ENCODE measurements at regions not wholly inside any gene's neighbourhood (a gene's known extent, or its start where the extent isn't known, plus 50 kb on each side); places are given as distances from the start of the nearest gene placed in this dataset.
"Not testable (repeated sequence)": the region's sequence is repeated elsewhere in the genome, so short reads cannot be mapped to it uniquely, and the experiment has no call there.

GRCh38 chr1:30652152-30652841 is 71.1 kb downstream of the MATN1 start:
- H3K4me2 ChIP-seq (ENCODE audit: low read depth, low read length, poor library complexity, severe bottlenecking), result no peak overlapping the region
- no peak overlapping the region for H3K4me3 ChIP-seq (ENCODE audit: low read length)
- no peak overlapping the region for H3K9ac ChIP-seq (ENCODE audit: low read length)
- H3K4me1 ChIP-seq (ENCODE audit: low read length), result peaks cover 6% of the 10 kb centered on the region; the same call in 1 of the 2 replicates
- no peaks in the 10 kb centered on the region for H3K36me3 ChIP-seq (ENCODE audit: insufficient read depth, low read length)
- H4K20me1 ChIP-seq (ENCODE audit: insufficient read depth, low read depth, low read length), result no peaks in the 10 kb centered on the region
- H3K79me2 ChIP-seq (ENCODE audit: low read length), result no peaks in the 10 kb centered on the region
- H3K27me3 ChIP-seq (ENCODE audit: low read length), result no peaks in the 10 kb centered on the region
- peaks cover 6% of the 10 kb centered on the region; the same call in 1 of the 2 replicates for H3K9me3 ChIP-seq (ENCODE audit: low read length)
- H2AFZ ChIP-seq (ENCODE audit: low read length), result no peak overlapping the region
- no peak overlapping the region for H3K27ac ChIP-seq (ENCODE audit: low read length)
- no peaks in the 10 kb centered on the region for H3K9me2 ChIP-seq (replicated peaks; ENCODE audit: insufficient read depth, low read length)
- no peak for DNase-seq

DNA sequence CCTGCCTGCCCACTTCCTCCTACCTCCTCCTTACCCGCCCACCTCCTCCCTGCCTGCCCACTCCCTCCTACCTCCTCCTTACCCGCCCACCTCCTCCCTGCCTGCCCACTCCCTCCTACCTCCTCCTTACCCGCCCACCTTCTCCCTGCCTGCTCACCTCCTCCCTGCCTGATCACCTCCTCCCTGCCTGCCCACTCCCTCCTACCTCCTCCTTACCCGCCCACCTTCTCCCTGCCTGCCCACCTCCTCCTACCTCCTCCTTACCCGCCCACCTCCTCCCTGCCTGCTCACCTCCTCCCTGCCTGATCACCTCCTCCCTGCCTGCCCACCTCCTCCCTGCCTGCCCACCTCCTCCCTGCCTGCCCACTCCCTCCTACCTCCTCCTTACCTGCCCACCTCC is 72.0 kb downstream of the MATN1 start:
- H3K9me2 ChIP-seq (replicated peaks; ENCODE audit: insufficient read depth, low read length); H3K4me1 ChIP-seq (ENCODE audit: low read length); H3K4me2 ChIP-seq (ENCODE audit: low read depth, low read length, poor library complexity, severe bottlenecking); H3K4me3 ChIP-seq (ENCODE audit: low read length); H3K27me3 ChIP-seq (ENCODE audit: low read length); H3K79me2 ChIP-seq (ENCODE audit: low read length); H3K36me3 ChIP-seq (ENCODE audit: insufficient read depth, low read length); H3K9ac ChIP-seq (ENCODE audit: low read length); H3K27ac ChIP-seq (ENCODE audit: low read length); H3K9me3 ChIP-seq (ENCODE audit: low read length); DNase-seq; H2AFZ ChIP-seq (ENCODE audit: low read length); H4K20me1 ChIP-seq (ENCODE audit: insufficient read depth, low read depth, low read length): not testable (repeated sequence)

DNA sequence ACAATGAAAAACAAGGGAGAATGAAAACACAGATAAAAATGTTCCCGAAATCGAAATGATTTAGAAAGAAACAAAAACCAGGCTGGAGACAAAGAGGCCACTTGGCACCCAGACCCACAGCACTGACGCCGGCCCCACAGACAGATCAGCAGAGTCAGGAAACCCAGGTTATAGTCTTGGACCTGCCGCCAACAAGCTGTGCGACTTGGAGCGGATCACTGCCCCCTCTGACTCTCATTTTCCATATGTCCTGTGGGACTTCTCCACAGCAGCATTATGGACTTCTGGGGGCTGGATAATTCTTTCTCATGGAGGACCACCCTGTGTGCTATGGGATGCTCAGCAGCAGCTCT is 72.4 kb downstream of the MATN1 start:
- Histone ChIP-seq H3K4me3 (ENCODE audit: low read length) (no peak overlapping the region), H4K20me1 (ENCODE audit: insufficient read depth, low read depth, low read length) (no peaks in the 10 kb centered on the region), H3K9ac (ENCODE audit: low read length) (no peak overlapping the region), H3K4me1 (ENCODE audit: low read length) (peaks cover 6% of the 10 kb centered on the region; the same call in 1 of the 2 replicates), H3K79me2 (ENCODE audit: low read length) (no peaks in the 10 kb centered on the region), H3K9me2 (replicated peaks; ENCODE audit: insufficient read depth, low read length) (no peaks in the 10 kb centered on the region), H3K27ac (ENCODE audit: low read length) (no peak overlapping the region), H2AFZ (ENCODE audit: low read length) (no peak overlapping the region), H3K27me3 (ENCODE audit: low read length) (no peaks in the 10 kb centered on the region), H3K9me3 (ENCODE audit: low read length) (peaks cover 6% of the 10 kb centered on the region; the same call in 1 of the 2 replicates), H3K36me3 (ENCODE audit: insufficient read depth, low read length) (no peaks in the 10 kb centered on the region), H3K4me2 (ENCODE audit: low read depth, low read length, poor library complexity, severe bottlenecking) (no peak overlapping the region)
- DNase-seq, result no peak

- H3K36me3 ChIP-seq (ENCODE audit: insufficient read depth, low read length), result no peaks in the 10 kb centered on the region
- peaks cover 6% of the 10 kb centered on the region; the same call in 1 of the 2 replicates for H3K4me1 ChIP-seq (ENCODE audit: low read length)
- 0 out of 2 replicates have a peak, but pooled peaks cover 4% of the 10 kb centered on the region for H3K9me3 ChIP-seq (ENCODE audit: low read length)
- H3K4me3 ChIP-seq (ENCODE audit: low read length), result no peak overlapping the region
- H3K27ac ChIP-seq (ENCODE audit: low read length), result no peak overlapping the region
- no peaks in the 10 kb centered on the region for H3K27me3 ChIP-seq (ENCODE audit: low read length)
- H3K79me2 ChIP-seq (ENCODE audit: low read length), result no peaks in the 10 kb centered on the region
- H3K9me2 ChIP-seq (replicated peaks; ENCODE audit: insufficient read depth, low read length), result no peaks in the 10 kb centered on the region
- no peak overlapping the region for H2AFZ ChIP-seq (ENCODE audit: low read length)
- H3K9ac ChIP-seq (ENCODE audit: low read length), result no peak overlapping the region
- H3K4me2 ChIP-seq (ENCODE audit: low read depth, low read length, poor library complexity, severe bottlenecking), result no peak overlapping the region
- DNase-seq, result no peak
- no peaks in the 10 kb centered on the region for H4K20me1 ChIP-seq (ENCODE audit: insufficient read depth, low read depth, low read length)
Observed at GRCh38 chr1:30650038-30650967, 73.1 kb downstream of the MATN1 start.

- no peak overlapping the region for H2AFZ ChIP-seq (ENCODE audit: low read length)
- no peaks in the 10 kb centered on the region for H3K36me3 ChIP-seq (ENCODE audit: insufficient read depth, low read length)
- H3K27me3 ChIP-seq (ENCODE audit: low read length), result no peaks in the 10 kb centered on the region
- DNase-seq, result no peak
- no peaks in the 10 kb centered on the region for H3K9me2 ChIP-seq (replicated peaks; ENCODE audit: insufficient read depth, low read length)
- no peaks in the 10 kb centered on the region for H4K20me1 ChIP-seq (ENCODE audit: insufficient read depth, low read depth, low read length)
- H3K4me1 ChIP-seq (ENCODE audit: low read length), result peaks cover 6% of the 10 kb centered on the region; the same call in 1 of the 2 replicates
- H3K9me3 ChIP-seq (ENCODE audit: low read length), result no peaks in the 10 kb centered on the region
- H3K9ac ChIP-seq (ENCODE audit: low read length), result no peak overlapping the region
- no peak overlapping the region for H3K4me2 ChIP-seq (ENCODE audit: low read depth, low read length, poor library complexity, severe bottlenecking)
- H3K79me2 ChIP-seq (ENCODE audit: low read length), result no peaks in the 10 kb centered on the region
- no peak overlapping the region for H3K4me3 ChIP-seq (ENCODE audit: low read length)
- no peak overlapping the region for H3K27ac ChIP-seq (ENCODE audit: low read length)
Observed at GRCh38 chr1:30649321-30649991, 73.9 kb downstream of the MATN1 start.

- H2AFZ ChIP-seq (ENCODE audit: low read length), result no peak overlapping the region
- DNase-seq, result no peak
Observed at GRCh38 chr1:30648408-30649000, 74.9 kb downstream of the MATN1 start.

DNA sequence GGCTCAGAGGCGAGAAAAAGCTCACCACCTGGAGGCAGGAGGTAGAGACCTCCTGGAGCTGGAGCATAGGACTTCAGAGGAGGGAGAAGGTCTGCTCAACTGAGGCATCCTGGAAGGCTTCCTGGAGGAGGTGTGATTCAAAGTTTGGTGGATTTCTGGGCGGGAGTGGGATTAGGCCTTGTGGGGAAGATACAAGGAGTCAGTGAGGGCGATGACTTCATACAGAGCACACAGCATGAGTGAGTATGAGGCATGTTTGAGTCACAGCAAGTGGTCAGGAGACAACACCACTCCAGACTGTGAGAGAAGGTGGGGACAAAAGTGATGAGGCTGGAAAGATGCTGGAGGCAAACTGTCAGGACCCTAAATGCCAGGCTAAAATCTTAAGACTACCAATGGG is 77.6 kb downstream of the MATN1 start:
- no peak overlapping the region for H3K4me2 ChIP-seq (ENCODE audit: low read depth, low read length, poor library complexity, severe bottlenecking)
- H3K9ac ChIP-seq (ENCODE audit: low read length), result no peak overlapping the region
- no peaks in the 10 kb centered on the region for H3K9me3 ChIP-seq (ENCODE audit: low read length)
- H2AFZ ChIP-seq (ENCODE audit: low read length), result no peak overlapping the region
- H3K36me3 ChIP-seq (ENCODE audit: insufficient read depth, low read length), result no peaks in the 10 kb centered on the region
- peaks cover 16% of the 10 kb centered on the region for H3K4me1 ChIP-seq (ENCODE audit: low read length)
- H3K4me3 ChIP-seq (ENCODE audit: low read length), result no peak overlapping the region
- DNase-seq, result no peak
- H3K27ac ChIP-seq (ENCODE audit: low read length), result no peak overlapping the region
- H3K79me2 ChIP-seq (ENCODE audit: low read length), result no peaks in the 10 kb centered on the region
- H3K27me3 ChIP-seq (ENCODE audit: low read length), result no peaks in the 10 kb centered on the region
- H3K9me2 ChIP-seq (replicated peaks; ENCODE audit: insufficient read depth, low read length), result no peaks in the 10 kb centered on the region
- no peaks in the 10 kb centered on the region for H4K20me1 ChIP-seq (ENCODE audit: insufficient read depth, low read depth, low read length)

More at GRCh38 chr1:30648408-30649000, 74.9 kb downstream of the MATN1 start:
- Histone ChIP-seq H3K9me3 (ENCODE audit: low read length) (no peaks in the 10 kb centered on the region), H4K20me1 (ENCODE audit: insufficient read depth, low read depth, low read length) (no peaks in the 10 kb centered on the region), H3K9ac (ENCODE audit: low read length) (no peak overlapping the region), H3K4me2 (ENCODE audit: low read depth, low read length, poor library complexity, severe bottlenecking) (no peak overlapping the region), H3K4me1 (ENCODE audit: low read length) (peaks cover 6% of the 10 kb centered on the region; the same call in 1 of the 2 replicates), H3K79me2 (ENCODE audit: low read length) (no peaks in the 10 kb centered on the region), H3K27me3 (ENCODE audit: low read length) (no peaks in the 10 kb centered on the region), H3K27ac (ENCODE audit: low read length) (no peak overlapping the region), H3K9me2 (replicated peaks; ENCODE audit: insufficient read depth, low read length) (no peaks in the 10 kb centered on the region), H3K36me3 (ENCODE audit: insufficient read depth, low read length) (no peaks in the 10 kb centered on the region), H3K4me3 (ENCODE audit: low read length) (no peak overlapping the region)
